SK-N-MC (cell line): ENCODE measurements at regions not wholly inside any gene's neighbourhood (a gene's known extent, or its start where the extent isn't known, plus 50 kb on each side); places are given as distances from the start of the nearest gene placed in this dataset.

ENCODE experiments used
- EZH2 ChIP-seq: fragments of 200-600 bp; sonication (generic); IDR thresholded peaks from one replicate; pipeline ENCODE4 v1.6.1; 2017; ENCODE audit warnings: antibody characterized with exemption
- POLR2AphosphoS5 ChIP-seq: IDR thresholded peaks from 2 replicates; pipeline ENCODE4 v1.6.1; 2012; ENCODE audit warnings: mild to moderate bottlenecking, low read depth, low read length, borderline replicate concordance

GRCh38 chr9:78835928-78836450 lies 539.1 kb downstream of the PSAT1 start:
- TF ChIP-seq POLR2AphosphoS5 (no peak), EZH2 (no peak)
